HepG2 (cell line): ENCODE measurements at regions not wholly inside any gene's neighbourhood (a gene's known extent, or its start where the extent isn't known, plus 50 kb on each side); places are given as distances from the start of the nearest gene placed in this dataset.

Source experiments
- ATAC-seq: fragments of 200-7000 bp; cut with Tn5 transposase; 3 replicates; pipeline ENCODE4 v1.9.1; 2020; ENCODE audit warnings: mild to moderate bottlenecking, moderate library complexity
- BruUV-seq: library from RNA; stranded (reverse); fragments of 400-500 nt; replicated peaks from 2 replicates; lab custom pipeline; 2021; lab: Mats Ljungman, UMichigan
- CTCF ChIA-PET: fragments of 300-600 bp; formaldehyde crosslinking; extraction: SDS; loops from one replicate; lab custom pipeline; 2021; ENCODE audit warnings: low total read pairs, inconsistent platforms, low intra/inter-chr PET ratio; lab: Yijun Ruan, JAX
- POLR2A ChIA-PET: fragments of 350-600 bp; sonication (Branson Sonifier 250); formaldehyde crosslinking; loops from one replicate; lab custom pipeline; 2020; ENCODE audit warnings: antibody characterized with exemption, inconsistent platforms; lab: Yijun Ruan, JAX
- DNase-seq: peaks from one replicate; pipeline ENCODE4 v3.0.0-alpha.2; 2015; ENCODE audit warnings: low spot score
- FAIRE-seq: peaks from 3 replicates; lab custom pipeline; 2011; peaks lifted over from hg19 to GRCh38; lab: Jason Lieb, UNC
- H2AFZ ChIP-seq: one replicate; pipeline ENCODE4 v1.6.1; 2011; ENCODE audit warnings: low read length, inconsistent platforms
- H3K27ac ChIP-seq: fragments of 300-600 bp; 3 replicates; pipeline ENCODE4 v1.8.0; 2011; ENCODE audit warnings: mixed run types, mild to moderate bottlenecking, mixed read lengths, low read length, inconsistent platforms; ENCODE audit not compliant: insufficient read depth; ENCODE audit errors: extremely low read length
- H3K27me3 ChIP-seq, 2 experiments: fragments of 200-600 bp in 1 of 2; 2 replicates in 1 of 2; 3 replicates in 1 of 2; pipeline versions ENCODE4 v1.6.0 to v1.8.0; 2011; ENCODE audit warnings: low read length in 2 of 2, mild to moderate bottlenecking in 2 of 2, moderate library complexity in 2 of 2, inconsistent platforms in 1 of 2; ENCODE audit not compliant: insufficient read depth in 2 of 2, control insufficient read depth in 1 of 2
- H3K36me3 ChIP-seq, 2 experiments: fragments of 200-600 bp in 1 of 2; replicated peaks in 1 of 2; 2 replicates in 1 of 2; 3 replicates in 1 of 2; pipeline versions ENCODE4 v1.5.1 to v1.8.0; 2011; ENCODE audit warnings: low read length in 2 of 2, inconsistent platforms in 1 of 2; ENCODE audit not compliant: insufficient read depth in 2 of 2, control insufficient read depth in 1 of 2
- H3K4me1 ChIP-seq: 2 replicates; pipeline ENCODE4 v1.5.1; 2012; ENCODE audit warnings: low read length, inconsistent platforms; ENCODE audit not compliant: insufficient read depth
- H3K4me2 ChIP-seq: 2 replicates; pipeline ENCODE4 v1.6.0; 2011; ENCODE audit warnings: low read depth, low read length, inconsistent platforms
- H3K4me3 ChIP-seq, 3 experiments: fragments of 200-600 bp in 1 of 3; sonication (generic), shearing (Covaris generic) in 1 of 3; replicated peaks in 1 of 3; 2 replicates each; pipeline ENCODE4 v1.5.1; 2011 to 2016; ENCODE audit warnings: low read length in 3 of 3, inconsistent platforms in 2 of 3, low read depth in 2 of 3, mild to moderate bottlenecking in 2 of 3, control low read depth in 1 of 3, mixed read lengths in 1 of 3; ENCODE audit not compliant: insufficient read depth in 1 of 3
- H3K79me2 ChIP-seq: one replicate; pipeline ENCODE4 v1.6.1; 2011; ENCODE audit warnings: low read length, inconsistent platforms; ENCODE audit not compliant: insufficient read depth
- H3K9ac ChIP-seq: 2 replicates; pipeline ENCODE4 v1.6.0; 2011; ENCODE audit warnings: mild to moderate bottlenecking, low read depth, low read length, inconsistent platforms; ENCODE audit not compliant: insufficient read depth
- H3K9me3 ChIP-seq: 2 replicates; pipeline ENCODE4 v1.5.1; 2012; ENCODE audit warnings: mild to moderate bottlenecking, low read length
- H4K20me1 ChIP-seq: 2 replicates; pipeline ENCODE4 v1.6.0; 2011; ENCODE audit warnings: inconsistent platforms, mild to moderate bottlenecking, low read length, moderate library complexity; ENCODE audit not compliant: insufficient read depth
- DZIP1 ChIP-seq: sonication (generic); formaldehyde crosslinking; IDR thresholded peaks from 2 replicates; pipeline ENCODE4 v1.5.0; 2020; ENCODE audit warnings: mild to moderate bottlenecking, missing genetic modification reagents
- ELF3 ChIP-seq: IDR thresholded peaks from 2 replicates; pipeline ENCODE4 v1.6.1; 2016; ENCODE audit warnings: missing genetic modification reagents, missing compliant biosample characterization
- HNF4A ChIP-seq: sonication (generic); formaldehyde crosslinking; IDR thresholded peaks from 2 replicates; pipeline ENCODE4 v1.4.0; 2020; ENCODE audit warnings: missing genetic modification reagents
- LCORL ChIP-seq, 2 experiments: fragments of 450-650 bp in 1 of 2; sonication (generic) in 1 of 2; formaldehyde crosslinking in 1 of 2; IDR thresholded peaks; 2 replicates each; pipeline versions ENCODE4 v1.5.0 to v1.6.1; 2017 to 2020; ENCODE audit warnings: antibody characterized with exemption in 1 of 2, missing genetic modification reagents in 1 of 2
- MAFF ChIP-seq: IDR thresholded peaks from 2 replicates; pipeline ENCODE4 v1.6.1; 2011; ENCODE audit warnings: low read depth, low read length, improper control_type of control experiment
- ZNF124 ChIP-seq: sonication (generic); formaldehyde crosslinking; IDR thresholded peaks from 2 replicates; pipeline ENCODE4 v1.4.0; 2020; ENCODE audit warnings: missing genetic modification reagents
- ZNF460 ChIP-seq: sonication (generic); formaldehyde crosslinking; IDR thresholded peaks from 2 replicates; pipeline ENCODE4 v1.5.1; 2020; ENCODE audit warnings: missing genetic modification reagents, mild to moderate bottlenecking, borderline replicate concordance
- ZNF546 ChIP-seq: sonication (generic); formaldehyde crosslinking; conservative IDR thresholded peaks from 2 replicates; pipeline ENCODE4 v1.8.1; 2023; ENCODE audit warnings: mild to moderate bottlenecking, missing genetic modification reagents
- ZNF567 ChIP-seq: sonication (generic); formaldehyde crosslinking; IDR thresholded peaks from 2 replicates; pipeline ENCODE4 v1.8.1; 2023; ENCODE audit warnings: mild to moderate bottlenecking, missing genetic modification reagents, borderline replicate concordance
- ZNF670 ChIP-seq: sonication (generic); formaldehyde crosslinking; IDR thresholded peaks from 2 replicates; pipeline ENCODE4 v1.8.0; 2022; ENCODE audit warnings: mild to moderate bottlenecking, missing genetic modification reagents, borderline replicate concordance
- ZNF747 ChIP-seq: sonication (generic); formaldehyde crosslinking; IDR thresholded peaks from 2 replicates; pipeline ENCODE4 v1.8.1; 2023; ENCODE audit warnings: missing genetic modification reagents, mild to moderate bottlenecking, borderline replicate concordance
- in situ Hi-C: cut with HindIII; loops from 2 replicates; pipeline ENCODE4 v1.10.0; 2017; ENCODE audit warnings: low pct_unique_long_range_greater_than_20kb; ENCODE audit not compliant: extremely low pct_ligation_motif_present
- intact Hi-C: fragments of 100-400 bp; cut with micrococcal nuclease; formaldehyde crosslinking; loops from one replicate; pipeline ENCODE4 v1.10.0; 2022; ENCODE audit not compliant: unreplicated experiment
- TF ChIP-seq, protein P1 (sequence below): sonication (generic); formaldehyde crosslinking; IDR thresholded peaks from 2 replicates; pipeline ENCODE4 v1.8.1; 2023; ENCODE audit warnings: mild to moderate bottlenecking, missing genetic modification reagents, borderline replicate concordance

DNA sequence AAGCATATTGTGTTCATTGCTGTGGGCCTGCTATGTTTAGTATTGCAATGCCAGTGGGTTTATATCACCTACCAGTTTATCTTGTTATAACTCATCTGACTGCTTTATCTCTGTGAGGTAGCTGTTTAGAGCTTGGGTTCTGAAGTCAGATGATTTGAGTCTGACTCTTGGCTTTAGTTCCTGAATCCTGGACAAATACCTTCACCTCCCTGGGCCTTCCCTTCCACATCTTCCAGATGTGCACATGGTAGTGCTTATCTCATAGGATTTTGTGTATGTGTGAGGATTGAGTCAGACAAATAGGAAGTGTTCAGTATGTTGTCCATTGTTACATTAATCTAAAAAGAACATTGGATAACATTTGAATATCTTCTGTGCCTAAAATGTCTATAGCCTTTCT, 63.5 kb upstream of the ANKRD10 start:
- DNase-seq = no peak
- no TSS peak for BruUV-seq
- ATAC-seq = no peak
- no peak overlapping the region for H3K4me3 ChIP-seq
- no peaks in the 10 kb centered on the region for H3K9me3 ChIP-seq
- no peaks in the 10 kb centered on the region for H3K36me3 ChIP-seq
- intact Hi-C loops (no loop called here), in situ Hi-C loops (no loop called here)
- no peak overlapping the region for H3K27ac ChIP-seq
- ChIA-PET CTCF (no interaction called here), POLR2A (no interaction called here)
- H3K79me2 ChIP-seq = no peaks in the 10 kb centered on the region
- H4K20me1 ChIP-seq = no peaks in the 10 kb centered on the region
- H3K4me1 ChIP-seq = peaks cover 10% of the 10 kb centered on the region
- H3K4me2 ChIP-seq = no peak overlapping the region
- no peak overlapping the region for H2AFZ ChIP-seq
- no peak overlapping the region for H3K9ac ChIP-seq
- no peak for FAIRE-seq
- TF ChIP-seq MAFF = no peak
- no peak for TF ChIP-seq ZNF546 (CRISPR knock-in tag)
- no peak for TF ChIP-seq ZNF670
- no peak for TF ChIP-seq DZIP1 (CRISPR knock-in tag)
- no peak for TF ChIP-seq HNF4A (CRISPR knock-in tag)
- TF ChIP-seq, protein P1, sequence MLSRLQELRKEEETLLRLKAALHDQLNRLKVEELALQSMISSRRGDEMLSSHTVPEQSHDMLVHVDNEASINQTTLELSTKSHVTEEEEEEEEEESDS = no peak
- TF ChIP-seq ZNF567 (CRISPR knock-in tag) = no peak
- TF ChIP-seq ZNF124 (CRISPR knock-in tag) = no peak
- TF ChIP-seq ZNF460 (CRISPR knock-in tag) = no peak
- TF ChIP-seq ELF3 (CRISPR knock-in tag) = no peak
- no peak for TF ChIP-seq LCORL (IDR thresholded peaks at IDR 0.05)
- TF ChIP-seq LCORL (CRISPR knock-in tag; IDR thresholded peaks at IDR 0.05) = no peak
- no peak for TF ChIP-seq ZNF747 (CRISPR knock-in tag)
- TF ChIP-seq, all 625 proteins: peak for 0
- H3K27me3 ChIP-seq = peaks cover 0 to 16% of the 10 kb centered on the region in 2 experiments; a peak in 3 of 5 replicates
